K562 (cell line): ENCODE measurements at regions not wholly inside any gene's neighbourhood (a gene's known extent, or its start where the extent isn't known, plus 50 kb on each side); places are given as distances from the start of the nearest gene placed in this dataset.

Source experiments
- ATAC-seq: fragments of 200-7000 bp; cut with Tn5 transposase; 3 replicates; pipeline ENCODE4 v1.9.1; 2020; ENCODE audit warnings: moderate library complexity
- BruUV-seq: library from RNA; stranded (reverse); fragments of 400-500 nt; replicated peaks from 2 replicates; lab custom pipeline; 2021; lab: Mats Ljungman, UMichigan
- CTCF ChIA-PET: fragments of 300-600 bp; formaldehyde crosslinking; extraction: SDS; loops from one replicate; lab custom pipeline; 2021; ENCODE audit warnings: low intra/inter-chr PET ratio; lab: Yijun Ruan, JAX
- POLR2A ChIA-PET: fragments of 300-600, 350-650 bp; sonication (Branson Sonifier 250); formaldehyde crosslinking; extraction: SDS; loops from one replicate; lab custom pipeline; 2021; ENCODE audit warnings: antibody characterized with exemption, inconsistent platforms; lab: Yijun Ruan, JAX
- DNase-seq, 4 experiments: peaks; one replicate each; pipeline versions ENCODE4 v3.0.0 to v3.0.0-alpha.2; 2011 to 2018; ENCODE audit warnings: low spot score in 3 of 4, mixed read lengths in 3 of 4; ENCODE audit errors: extremely low read depth in 1 of 4
- FAIRE-seq: peaks from 2 replicates; lab custom pipeline; 2011; peaks lifted over from hg19 to GRCh38; lab: Jason Lieb, UNC
- H2AFZ ChIP-seq: 2 replicates; pipeline ENCODE4 v1.6.0; 2011; ENCODE audit warnings: low read depth, low read length, control low read depth, inconsistent platforms
- H3K27ac ChIP-seq: fragments of 200-600 bp; 3 replicates; pipeline ENCODE4 v1.8.0; 2011; ENCODE audit warnings: low read depth, mild to moderate bottlenecking, control low read depth, inconsistent platforms, low read length, moderate library complexity, mixed read lengths; ENCODE audit errors: extremely low read depth
- H3K27me3 ChIP-seq, 2 experiments: fragments of 300-600 bp in 1 of 2; 2 replicates in 1 of 2; 3 replicates in 1 of 2; pipeline versions ENCODE4 v1.6.0 to v1.8.0; 2011; ENCODE audit warnings: inconsistent platforms in 2 of 2, low read length in 2 of 2, mild to moderate bottlenecking in 1 of 2, mixed read lengths in 1 of 2, moderate library complexity in 1 of 2; ENCODE audit not compliant: control insufficient read depth in 2 of 2, insufficient read depth in 2 of 2
- H3K36me3 ChIP-seq: fragments of 300-600 bp; 3 replicates; pipeline ENCODE4 v1.8.0; 2011; ENCODE audit warnings: mild to moderate bottlenecking, low read length, inconsistent platforms; ENCODE audit not compliant: control insufficient read depth, insufficient read depth
- H3K4me1 ChIP-seq, 2 experiments: fragments of 200-600 bp in 1 of 2; replicated peaks in 1 of 2; 2 replicates in 1 of 2; 3 replicates in 1 of 2; pipeline versions ENCODE4 v1.5.1 to v1.8.0; 2011; ENCODE audit warnings: inconsistent platforms in 2 of 2, low read length in 2 of 2, mild to moderate bottlenecking in 1 of 2, mixed read lengths in 1 of 2, moderate library complexity in 1 of 2; ENCODE audit not compliant: control insufficient read depth in 2 of 2, insufficient read depth in 2 of 2
- H3K4me2 ChIP-seq: 2 replicates; pipeline ENCODE4 v1.6.1; 2011; ENCODE audit warnings: low read length, control low read depth, inconsistent platforms, mixed read lengths; ENCODE audit not compliant: insufficient read depth
- H3K4me3 ChIP-seq: fragments of 200-600 bp; sonication (generic), shearing (Covaris generic); 2 replicates; pipeline ENCODE4 v1.5.1; 2016; ENCODE audit warnings: control low read depth, inconsistent platforms
- H3K79me2 ChIP-seq: fragments of 200-600 bp; 3 replicates; pipeline ENCODE4 v1.8.0; 2011; ENCODE audit warnings: low read length, inconsistent platforms; ENCODE audit not compliant: control insufficient read depth, insufficient read depth
- H3K9ac ChIP-seq, 2 experiments: 2 replicates each; pipeline versions ENCODE4 v1.6.0 to v1.6.1; 2011; ENCODE audit warnings: low read depth in 2 of 2, low read length in 2 of 2, control low read depth in 1 of 2, inconsistent platforms in 1 of 2, mild to moderate bottlenecking in 1 of 2, mixed read lengths in 1 of 2; ENCODE audit not compliant: insufficient read depth in 1 of 2
- H3K9me1 ChIP-seq: one replicate; pipeline ENCODE4 v1.6.0; 2011; ENCODE audit warnings: inconsistent platforms, mild to moderate bottlenecking, low read length, moderate library complexity; ENCODE audit not compliant: control insufficient read depth, insufficient read depth
- H3K9me3 ChIP-seq: replicated peaks from 2 replicates; pipeline ENCODE4 v1.5.1; 2011; ENCODE audit warnings: low read depth, low read length, inconsistent platforms; ENCODE audit not compliant: control insufficient read depth, insufficient read depth
- H4K20me1 ChIP-seq: replicated peaks from 2 replicates; pipeline ENCODE4 v1.6.1; 2011; ENCODE audit warnings: low read length, inconsistent platforms, mixed read lengths; ENCODE audit not compliant: control insufficient read depth, insufficient read depth
- ADNP ChIP-seq: fragments of 200-800 bp; sonication (Bioruptor generic); IDR thresholded peaks from 2 replicates; pipeline ENCODE4 v1.6.1; 2016; ENCODE audit warnings: missing genetic modification characterization, missing compliant biosample characterization
- CXXC5 ChIP-seq: fragments of 250-450 bp; sonication (Bioruptor Pico); IDR thresholded peaks from 2 replicates; pipeline ENCODE4 v1.8.0; 2022; ENCODE audit warnings: inconsistent platforms, mild to moderate bottlenecking, moderate library complexity
- ELF4 ChIP-seq: fragments of 450-650 bp; formaldehyde crosslinking; IDR thresholded peaks from 2 replicates; pipeline ENCODE4 v1.4.0; 2022; ENCODE audit warnings: missing genetic modification characterization
- ETV6 ChIP-seq, 3 experiments: fragments of 150-350 bp in 1 of 3; sonication (generic) in 1 of 3; formaldehyde crosslinking in 1 of 3; IDR thresholded peaks; 2 replicates each; pipeline versions ENCODE4 v1.6.1 to v1.8.0; 2014 to 2022; ENCODE audit warnings: borderline replicate concordance in 2 of 3, low read depth in 2 of 3, antibody characterized with exemption in 1 of 3, low read length in 1 of 3, mild to moderate bottlenecking in 1 of 3, missing genetic modification reagents in 1 of 3
- HDAC3 ChIP-seq: fragments of 450-650 bp; IDR thresholded peaks from 2 replicates; pipeline ENCODE4 v1.6.1; 2018; ENCODE audit warnings: borderline replicate concordance, mild to moderate bottlenecking, moderate library complexity; ENCODE audit not compliant: partially characterized antibody
- PTBP1 ChIP-seq: fragments of 200-400 bp; formaldehyde crosslinking; IDR thresholded peaks from 2 replicates; pipeline ENCODE4 v1.6.1; 2017; ENCODE audit warnings: low read depth, low read length
- PTRF ChIP-seq: fragments of 450-650 bp; IDR thresholded peaks from 2 replicates; pipeline ENCODE4 v1.6.1; 2016; ENCODE audit warnings: mild to moderate bottlenecking, missing genetic modification characterization, missing compliant biosample characterization
- RAD21 ChIP-seq, 2 experiments: fragments of 250-450 bp in 1 of 2; fragments of 450-650 bp in 1 of 2; sonication (Bioruptor Pico) in 1 of 2; formaldehyde crosslinking in 1 of 2; IDR thresholded peaks in 1 of 2; conservative IDR thresholded peaks in 1 of 2; 2 replicates each; pipeline versions ENCODE4 v1.4.0 to v1.8.0; 2020 to 2022; ENCODE audit warnings: mild to moderate bottlenecking in 2 of 2, moderate library complexity in 1 of 2
- SAFB ChIP-seq: fragments of 200-400 bp; formaldehyde crosslinking; IDR thresholded peaks from 2 replicates; pipeline ENCODE4 v1.6.1; 2017; ENCODE audit warnings: low read depth, low read length, borderline replicate concordance
- ZNF12 ChIP-seq: sonication (generic); formaldehyde crosslinking; IDR thresholded peaks from 2 replicates; pipeline ENCODE4 v1.4.0; 2020; ENCODE audit warnings: mild to moderate bottlenecking, missing genetic modification reagents
- ZNF146 ChIP-seq: IDR thresholded peaks from one replicate; pipeline ENCODE4 v1.6.1; 2018; ENCODE audit warnings: missing compliant biosample characterization; ENCODE audit not compliant: unreplicated experiment
- WGBS: fragments of 100-300 bp; shearing (Covaris generic); methylation state at CpG from one replicate; pipeline ENCODE4 v1.1.6; 2016; ENCODE audit warnings: low coverage, mixed read lengths; ENCODE audit not compliant: insufficient coverage; ENCODE audit errors: missing lambda C conversion rate; 5-methylcytosine and 5-hydroxymethylcytosine counted together
- in situ Hi-C: fragments of 300-500 bp; cut with MboI; formaldehyde crosslinking; loops from 4 replicates; pipeline ENCODE4 v1.15.0; 2018; ENCODE audit warnings: inconsistent platforms, mixed read lengths
- intact Hi-C: fragments of 100-400 bp; cut with micrococcal nuclease; formaldehyde crosslinking; loops from 2 replicates; pipeline ENCODE4 v1.14.2; 2022
- TF ChIP-seq, protein P1 (sequence below), 3 experiments: IDR thresholded peaks in 2 of 3; conservative IDR thresholded peaks in 1 of 3; 2 replicates each; pipeline ENCODE4 v1.5.1; 2011 to 2012; ENCODE audit warnings: low read length in 3 of 3, mild to moderate bottlenecking in 3 of 3, control low read depth in 2 of 3, improper control_type of control experiment in 1 of 3, inconsistent platforms in 1 of 3, low read depth in 1 of 3, mixed read lengths in 1 of 3, moderate library complexity in 1 of 3; ENCODE audit not compliant: insufficient read depth in 2 of 3
- TF ChIP-seq, protein P2 (sequence below): IDR thresholded peaks from 2 replicates; pipeline ENCODE4 v1.6.1; 2011; ENCODE audit warnings: borderline replicate concordance, low read depth, mild to moderate bottlenecking, moderate library complexity, low read length; ENCODE audit not compliant: insufficient read depth, poor library complexity, severe bottlenecking
- TF ChIP-seq, protein P3 (sequence below): sonication (generic); formaldehyde crosslinking; IDR thresholded peaks from 2 replicates; pipeline ENCODE4 v1.8.0; 2022; ENCODE audit warnings: missing genetic modification reagents, mild to moderate bottlenecking, borderline replicate concordance

DNA sequence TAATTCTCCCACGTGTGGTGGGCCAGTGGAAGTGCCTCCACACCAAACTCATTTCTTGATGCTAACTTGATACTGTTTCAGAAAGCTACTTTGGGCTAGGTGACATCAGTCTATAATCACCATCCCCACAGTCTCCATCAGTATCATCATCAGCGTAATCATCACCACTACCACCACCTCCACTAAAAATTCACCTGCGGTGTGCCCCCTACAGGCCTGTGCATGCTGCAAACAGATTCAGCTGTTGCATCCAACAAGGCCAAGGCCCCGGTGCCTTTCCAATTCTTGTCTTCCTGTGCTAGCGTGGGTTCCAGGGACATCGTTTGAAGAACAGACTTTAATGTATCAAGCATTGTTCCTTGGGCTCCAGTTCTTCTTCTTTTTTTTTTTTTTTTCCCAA lies 201.3 kb upstream of the EXOC2 start:
- no peaks in the 10 kb centered on the region for H3K9me1 ChIP-seq
- H3K9me3 ChIP-seq: no peaks in the 10 kb centered on the region
- ChIA-PET POLR2A (no interaction called here), CTCF (interaction anchor here (0.7 kb wide), 1 partner anchor 39 kb away, joined by 3 read pairs; no protein-coding TSS in a partner anchor)
- ATAC-seq: peak; percentile 67
- no peaks in the 10 kb centered on the region for H3K36me3 ChIP-seq
- 4% methylated on average over 6 of the region's 6 CpGs for WGBS
- no peaks in the 10 kb centered on the region for H3K4me1 ChIP-seq
- H3K4me2 ChIP-seq: no peak overlapping the region
- no peak overlapping the region for H3K9ac ChIP-seq
- H2AFZ ChIP-seq: no peak overlapping the region
- no peaks in the 10 kb centered on the region for H3K79me2 ChIP-seq
- intact Hi-C loops (loop anchor here (10.0 kb wide), 1 partner anchor 89 kb away; no protein-coding TSS in a partner anchor), in situ Hi-C loops (no loop called here)
- DNase-seq: peak in 1 of 4 experiments; percentile 25
- FAIRE-seq: no peak
- no TSS peak for BruUV-seq
- peaks cover 12 to 38% of the 10 kb centered on the region in 2 experiments; a peak in 4 of 5 replicates for H3K27me3 ChIP-seq
- H4K20me1 ChIP-seq: 0 out of 2 replicates have a peak, but pooled peaks cover 7% of the 10 kb centered on the region
- no peak overlapping the region for H3K27ac ChIP-seq
- no peak overlapping the region for H3K4me3 ChIP-seq
- TF ChIP-seq PTBP1: no peak
- TF ChIP-seq ZNF146 (CRISPR knock-in tag): no peak
- TF ChIP-seq ZNF12 (CRISPR knock-in tag): no peak
- no peak for TF ChIP-seq PTRF
- no peak for TF ChIP-seq ELF4
- no peak for TF ChIP-seq ADNP (tag)
- TF ChIP-seq HDAC3: no peak
- no peak for TF ChIP-seq ETV6 (IDR thresholded peaks at IDR 0.05; ENCODE audit: borderline replicate concordance in 1 of 2, low read depth in 2 of 2, low read length in 1 of 2)
- TF ChIP-seq ETV6 (CRISPR knock-in tag; IDR thresholded peaks at IDR 0.05; ENCODE audit: borderline replicate concordance): no peak
- no peak for TF ChIP-seq CXXC5 (CRISPR knock-in tag)
- TF ChIP-seq SAFB: no peak
- TF ChIP-seq, protein P1, sequence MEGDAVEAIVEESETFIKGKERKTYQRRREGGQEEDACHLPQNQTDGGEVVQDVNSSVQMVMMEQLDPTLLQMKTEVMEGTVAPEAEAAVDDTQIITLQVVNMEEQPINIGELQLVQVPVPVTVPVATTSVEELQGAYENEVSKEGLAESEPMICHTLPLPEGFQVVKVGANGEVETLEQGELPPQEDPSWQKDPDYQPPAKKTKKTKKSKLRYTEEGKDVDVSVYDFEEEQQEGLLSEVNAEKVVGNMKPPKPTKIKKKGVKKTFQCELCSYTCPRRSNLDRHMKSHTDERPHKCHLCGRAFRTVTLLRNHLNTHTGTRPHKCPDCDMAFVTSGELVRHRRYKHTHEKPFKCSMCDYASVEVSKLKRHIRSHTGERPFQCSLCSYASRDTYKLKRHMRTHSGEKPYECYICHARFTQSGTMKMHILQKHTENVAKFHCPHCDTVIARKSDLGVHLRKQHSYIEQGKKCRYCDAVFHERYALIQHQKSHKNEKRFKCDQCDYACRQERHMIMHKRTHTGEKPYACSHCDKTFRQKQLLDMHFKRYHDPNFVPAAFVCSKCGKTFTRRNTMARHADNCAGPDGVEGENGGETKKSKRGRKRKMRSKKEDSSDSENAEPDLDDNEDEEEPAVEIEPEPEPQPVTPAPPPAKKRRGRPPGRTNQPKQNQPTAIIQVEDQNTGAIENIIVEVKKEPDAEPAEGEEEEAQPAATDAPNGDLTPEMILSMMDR (IDR thresholded peaks at IDR 0.05 in 2 of 3, conservative IDR thresholded peaks at IDR 0.05 in 1 of 3; ENCODE audit: insufficient read depth in 2 of 3, low read depth in 1 of 3, low read length in 3 of 3): peak; percentile 35 to 60 (median 55); a peak in 5 of 6 replicates
- TF ChIP-seq RAD21 (CRISPR knock-in tag; conservative IDR thresholded peaks at IDR 0.05 in 1 of 2, IDR thresholded peaks at IDR 0.05 in 1 of 2): peak; percentile 24 to 32
- TF ChIP-seq, protein P2, sequence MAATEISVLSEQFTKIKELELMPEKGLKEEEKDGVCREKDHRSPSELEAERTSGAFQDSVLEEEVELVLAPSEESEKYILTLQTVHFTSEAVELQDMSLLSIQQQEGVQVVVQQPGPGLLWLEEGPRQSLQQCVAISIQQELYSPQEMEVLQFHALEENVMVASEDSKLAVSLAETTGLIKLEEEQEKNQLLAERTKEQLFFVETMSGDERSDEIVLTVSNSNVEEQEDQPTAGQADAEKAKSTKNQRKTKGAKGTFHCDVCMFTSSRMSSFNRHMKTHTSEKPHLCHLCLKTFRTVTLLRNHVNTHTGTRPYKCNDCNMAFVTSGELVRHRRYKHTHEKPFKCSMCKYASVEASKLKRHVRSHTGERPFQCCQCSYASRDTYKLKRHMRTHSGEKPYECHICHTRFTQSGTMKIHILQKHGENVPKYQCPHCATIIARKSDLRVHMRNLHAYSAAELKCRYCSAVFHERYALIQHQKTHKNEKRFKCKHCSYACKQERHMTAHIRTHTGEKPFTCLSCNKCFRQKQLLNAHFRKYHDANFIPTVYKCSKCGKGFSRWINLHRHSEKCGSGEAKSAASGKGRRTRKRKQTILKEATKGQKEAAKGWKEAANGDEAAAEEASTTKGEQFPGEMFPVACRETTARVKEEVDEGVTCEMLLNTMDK: peak; percentile 61
- TF ChIP-seq, protein P3, sequence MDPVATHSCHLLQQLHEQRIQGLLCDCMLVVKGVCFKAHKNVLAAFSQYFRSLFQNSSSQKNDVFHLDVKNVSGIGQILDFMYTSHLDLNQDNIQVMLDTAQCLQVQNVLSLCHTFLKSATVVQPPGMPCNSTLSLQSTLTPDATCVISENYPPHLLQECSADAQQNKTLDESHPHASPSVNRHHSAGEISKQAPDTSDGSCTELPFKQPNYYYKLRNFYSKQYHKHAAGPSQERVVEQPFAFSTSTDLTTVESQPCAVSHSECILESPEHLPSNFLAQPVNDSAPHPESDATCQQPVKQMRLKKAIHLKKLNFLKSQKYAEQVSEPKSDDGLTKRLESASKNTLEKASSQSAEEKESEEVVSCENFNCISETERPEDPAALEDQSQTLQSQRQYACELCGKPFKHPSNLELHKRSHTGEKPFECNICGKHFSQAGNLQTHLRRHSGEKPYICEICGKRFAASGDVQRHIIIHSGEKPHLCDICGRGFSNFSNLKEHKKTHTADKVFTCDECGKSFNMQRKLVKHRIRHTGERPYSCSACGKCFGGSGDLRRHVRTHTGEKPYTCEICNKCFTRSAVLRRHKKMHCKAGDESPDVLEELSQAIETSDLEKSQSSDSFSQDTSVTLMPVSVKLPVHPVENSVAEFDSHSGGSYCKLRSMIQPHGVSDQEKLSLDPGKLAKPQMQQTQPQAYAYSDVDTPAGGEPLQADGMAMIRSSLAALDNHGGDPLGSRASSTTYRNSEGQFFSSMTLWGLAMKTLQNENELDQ (CRISPR knock-in tag): no peak
